SK-N-DZ (cell line): ENCODE measurements at regions not wholly inside any gene's neighbourhood (a gene's known extent, or its start where the extent isn't known, plus 50 kb on each side); places are given as distances from the start of the nearest gene placed in this dataset.

Experiments used
- DNase-seq: peaks from one replicate; pipeline ENCODE4 v3.0.0-alpha.2; 2015; ENCODE audit warnings: low spot score

DNA sequence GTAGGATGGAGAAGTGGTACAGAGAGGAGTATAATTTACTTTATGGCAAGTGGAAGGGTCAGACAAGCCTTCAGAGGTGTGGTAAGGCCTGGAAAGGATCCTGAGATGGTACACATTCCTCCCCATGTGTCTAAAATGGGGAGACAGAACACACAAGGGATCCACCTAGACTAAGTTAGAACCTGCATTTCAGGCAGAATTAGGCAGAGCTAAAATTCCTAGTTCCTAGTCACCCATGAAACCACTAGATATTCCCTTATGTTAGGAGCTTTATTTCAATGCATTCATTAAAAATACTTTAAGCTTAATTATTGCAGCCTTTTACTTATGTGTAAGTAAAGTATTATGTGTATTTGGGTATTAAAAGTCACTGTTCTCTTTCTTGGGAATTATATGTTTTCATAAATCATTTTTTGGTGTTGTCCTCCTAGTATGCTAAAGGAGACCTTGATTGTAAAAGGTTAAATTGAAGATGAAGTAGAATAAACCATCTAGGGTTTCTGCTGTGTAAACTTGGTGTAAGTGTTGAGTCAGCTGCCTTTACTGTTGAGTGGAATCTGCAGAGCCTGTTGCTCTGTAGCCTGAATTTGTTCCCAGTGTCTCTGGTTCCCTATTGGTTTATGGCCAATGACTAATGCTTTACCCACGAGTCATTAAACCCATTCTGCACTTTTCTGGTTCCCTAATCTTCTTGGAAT is 423.2 kb downstream of the ATP23 start:
- no peak for DNase-seq

DNA sequence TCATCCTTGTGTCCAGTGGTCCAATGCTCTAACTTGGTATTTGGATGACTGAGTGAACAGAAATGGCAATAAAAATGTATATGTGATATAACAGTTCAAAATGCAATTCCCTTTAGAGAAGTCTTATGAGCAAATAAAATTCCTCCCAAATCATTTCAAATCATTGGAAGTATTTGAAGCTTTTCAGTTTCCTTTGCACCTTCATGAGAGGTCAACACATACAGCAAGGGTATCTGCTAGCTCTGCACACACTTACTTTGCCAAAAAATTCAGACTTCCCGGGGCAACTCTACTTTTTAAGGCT is 423.7 kb downstream of the ATP23 start:
- no peak for DNase-seq

DNA sequence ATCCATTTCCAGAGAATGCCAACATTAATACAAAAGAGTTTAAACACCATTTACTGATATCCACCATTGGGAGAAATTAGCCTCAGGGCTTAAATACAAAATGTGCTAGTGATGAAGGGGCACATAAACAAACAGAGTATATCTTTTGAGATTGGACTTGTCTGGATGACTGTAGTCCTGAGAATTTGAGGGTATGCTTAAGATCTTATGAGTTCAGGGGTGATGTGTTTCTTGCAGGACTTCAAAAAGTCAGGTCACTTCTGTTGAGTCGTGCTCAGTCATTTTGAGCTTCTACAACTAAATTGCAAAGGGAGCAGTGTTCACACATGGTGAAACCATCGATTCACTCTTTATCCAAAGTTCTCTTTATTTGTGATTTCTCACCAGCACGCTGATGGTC is 425.7 kb downstream of the ATP23 start:
- no peak for DNase-seq

DNA sequence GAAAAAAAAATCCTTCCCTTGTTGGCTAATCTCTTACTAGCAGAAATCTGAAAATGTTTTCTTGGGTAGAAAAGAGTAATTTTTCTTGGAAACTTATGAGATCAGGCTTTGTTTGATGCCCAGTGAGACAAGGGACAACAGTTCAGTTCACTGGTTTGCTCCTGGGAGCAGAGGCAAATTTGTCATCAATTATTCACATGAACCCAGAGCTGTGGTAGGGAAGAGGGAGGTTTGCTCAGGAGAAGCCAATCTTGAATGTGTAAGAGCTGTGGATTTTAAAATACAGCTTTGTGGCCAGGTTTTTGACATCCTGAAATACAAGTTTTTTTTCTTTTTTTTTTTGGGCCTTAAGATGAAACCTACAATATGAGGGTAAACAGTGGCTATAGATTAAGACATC is 426.6 kb downstream of the ATP23 start:
- no peak for DNase-seq

DNA sequence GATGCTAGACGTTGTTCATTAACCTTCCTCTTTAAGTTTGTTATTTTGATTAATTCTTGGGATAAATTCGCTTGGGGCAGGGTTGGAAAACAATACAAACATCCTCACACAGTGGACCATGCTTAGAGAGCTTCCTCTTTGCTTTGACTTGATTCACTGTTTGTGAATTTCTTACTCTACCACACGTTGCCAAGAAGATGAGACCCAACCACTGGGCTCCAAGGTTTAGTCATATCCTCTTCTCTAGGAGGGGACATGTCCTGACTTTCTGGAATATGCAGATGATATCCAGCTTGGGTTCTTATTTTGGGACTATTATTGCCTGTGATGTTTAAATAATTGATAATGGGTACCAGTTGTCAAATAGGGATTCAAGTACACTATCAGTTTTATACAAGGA is 428.2 kb downstream of the ATP23 start:
- no peak for DNase-seq

DNA sequence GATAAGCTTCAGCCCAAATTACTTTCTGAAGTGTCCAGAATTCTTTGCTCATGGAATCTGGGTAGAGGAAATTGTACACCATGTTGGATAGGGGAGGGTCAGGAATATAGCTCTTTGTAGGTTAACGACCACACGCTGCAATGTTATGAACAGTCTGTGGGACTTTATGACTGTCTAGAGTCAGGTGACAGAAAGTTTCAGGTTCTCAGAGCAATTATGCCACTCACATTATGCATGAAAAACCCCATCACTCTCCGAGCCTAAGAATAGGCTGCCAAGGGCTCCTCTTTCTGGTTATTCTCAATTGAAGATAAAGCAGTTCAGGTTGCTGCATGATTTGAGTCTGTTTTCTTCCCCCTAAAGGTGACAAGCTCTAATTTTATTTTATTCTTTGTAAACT is 430.9 kb downstream of the ATP23 start:
- no peak for DNase-seq

DNA sequence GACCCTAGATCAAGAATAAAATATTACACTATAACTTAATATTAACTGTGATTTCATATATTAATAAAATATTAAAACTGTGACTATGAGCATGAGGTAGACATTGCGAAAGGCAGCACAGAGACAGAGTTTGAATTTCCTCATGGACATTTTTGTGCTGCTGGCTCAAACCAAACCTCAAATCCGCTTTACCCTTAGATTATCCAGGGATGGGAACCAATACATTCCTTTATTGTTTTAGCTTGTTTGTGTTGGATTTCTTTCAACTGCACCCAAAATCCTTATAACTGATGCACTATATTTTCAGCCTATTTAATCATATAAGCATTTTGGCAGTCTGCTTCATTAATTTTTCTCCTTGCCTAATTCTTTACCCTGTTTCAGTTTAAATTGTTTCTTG is 436.7 kb downstream of the ATP23 start:
- DNase-seq, result no peak

DNA sequence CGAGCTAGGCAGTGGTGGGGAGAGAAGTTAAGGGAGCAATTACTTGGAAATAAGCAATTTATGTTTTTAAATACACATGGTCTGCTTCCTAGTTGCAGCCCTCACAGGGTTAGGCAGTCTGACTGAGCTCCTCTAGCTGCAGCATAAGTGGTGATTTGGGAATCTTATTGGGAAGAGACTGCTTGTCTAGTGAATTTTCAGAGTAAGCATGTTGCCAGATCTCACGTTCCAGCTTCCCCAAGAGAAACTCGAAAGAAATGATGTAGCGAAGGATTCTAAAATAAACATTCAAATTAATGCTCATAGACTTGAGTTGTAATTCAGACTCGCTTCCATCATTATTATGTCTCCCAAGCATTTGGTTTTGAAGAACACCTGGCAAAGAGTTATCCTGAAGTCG is 440.2 kb downstream of the ATP23 start:
- DNase-seq, result no peak

DNA sequence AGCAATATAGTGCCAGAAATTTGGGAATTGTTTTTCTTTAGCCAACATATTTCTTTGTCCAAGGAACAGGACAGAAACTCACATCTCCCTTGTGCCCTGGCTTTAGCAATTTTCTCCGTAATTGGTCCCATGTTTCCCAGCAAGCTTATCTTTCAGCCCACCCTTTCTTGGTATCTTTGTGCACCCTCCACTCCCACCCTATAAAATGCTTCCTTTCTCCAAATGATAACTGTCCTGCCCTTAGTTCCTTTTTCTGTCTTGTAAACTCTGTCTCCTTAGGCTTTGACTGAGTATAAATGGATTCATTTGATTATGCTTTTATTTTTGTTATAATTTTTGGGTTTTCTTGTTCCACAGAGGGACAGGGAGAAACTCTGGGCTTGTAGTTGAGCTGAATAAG is 442.8 kb downstream of the ATP23 start:
- no peak for DNase-seq

DNA sequence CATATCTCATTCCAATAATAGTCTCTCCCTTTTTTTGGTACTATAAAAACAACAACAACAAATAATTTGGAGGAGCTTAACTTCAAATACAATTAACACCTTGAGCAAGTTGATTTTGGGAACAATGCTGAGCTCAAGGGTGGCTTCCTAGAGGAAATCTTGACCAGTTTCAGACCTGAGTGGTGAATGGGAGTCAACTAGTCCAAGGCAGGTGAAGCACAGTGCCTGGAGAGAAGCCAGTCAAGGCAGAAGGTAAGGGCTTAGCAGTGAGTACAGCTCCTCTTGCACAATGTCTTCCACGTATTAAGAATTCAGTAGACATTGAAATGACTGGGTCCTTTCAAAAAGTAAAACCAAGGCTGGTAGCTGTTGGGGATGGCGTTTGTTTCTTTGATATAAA is 444.8 kb downstream of the ATP23 start:
- no peak for DNase-seq

DNA sequence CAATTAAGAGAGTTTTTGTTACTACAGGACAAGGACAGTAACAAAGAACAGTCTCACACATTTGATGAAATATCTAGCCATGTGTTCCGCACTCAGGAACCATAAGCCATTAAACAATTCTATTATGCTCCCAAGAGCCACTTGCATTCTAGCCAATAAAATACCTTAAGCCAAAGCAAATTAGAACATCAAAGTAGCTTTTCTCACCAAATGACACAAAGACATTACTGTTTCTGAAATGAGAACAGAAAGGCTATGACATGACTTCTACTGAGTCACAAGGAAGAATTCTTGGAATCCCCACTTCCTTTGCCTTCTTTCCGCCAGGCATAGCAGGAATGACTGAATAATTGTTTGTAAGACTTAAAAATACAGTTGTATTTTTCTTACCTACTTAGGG is 445.8 kb downstream of the ATP23 start:
- no peak for DNase-seq

DNA sequence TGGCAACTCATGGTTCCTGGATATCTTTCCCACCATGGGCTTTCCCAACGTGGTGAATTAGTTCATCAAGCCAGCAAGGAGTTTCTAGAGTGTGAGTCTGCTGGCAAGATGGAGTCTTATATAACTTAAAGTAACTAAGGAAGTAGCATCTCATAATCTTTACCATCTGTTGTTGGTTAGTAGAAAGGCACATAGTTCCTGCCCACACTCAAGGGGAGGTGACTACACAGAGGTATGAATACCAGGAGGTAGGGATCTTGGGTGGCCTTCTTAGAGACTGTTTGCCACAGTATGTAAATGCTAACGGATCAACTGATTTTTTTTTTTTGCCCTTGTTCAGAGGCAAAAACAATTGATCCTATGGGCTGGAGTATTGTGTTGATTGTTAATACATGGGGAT is 446.9 kb downstream of the ATP23 start:
- DNase-seq, result no peak

DNA sequence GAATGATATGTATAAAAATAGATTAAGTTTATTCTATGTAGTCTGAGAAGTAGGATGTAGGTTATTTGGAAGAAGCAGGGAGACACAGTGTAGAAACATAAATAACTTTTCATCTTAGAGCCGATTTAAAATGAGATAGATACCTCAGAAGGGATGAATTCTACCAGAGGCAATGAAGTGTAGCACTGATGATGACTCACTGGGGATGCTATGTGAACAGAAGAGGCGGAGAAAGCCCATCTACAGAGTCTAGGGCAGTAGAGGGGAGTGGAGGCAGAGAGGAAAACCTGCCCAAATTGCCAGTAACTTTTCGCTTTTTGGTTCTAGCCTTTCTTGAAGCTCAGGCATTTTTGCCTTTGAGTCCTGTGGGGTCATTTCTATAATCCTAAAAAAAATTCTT is 451.8 kb downstream of the ATP23 start:
- DNase-seq, result no peak

DNA sequence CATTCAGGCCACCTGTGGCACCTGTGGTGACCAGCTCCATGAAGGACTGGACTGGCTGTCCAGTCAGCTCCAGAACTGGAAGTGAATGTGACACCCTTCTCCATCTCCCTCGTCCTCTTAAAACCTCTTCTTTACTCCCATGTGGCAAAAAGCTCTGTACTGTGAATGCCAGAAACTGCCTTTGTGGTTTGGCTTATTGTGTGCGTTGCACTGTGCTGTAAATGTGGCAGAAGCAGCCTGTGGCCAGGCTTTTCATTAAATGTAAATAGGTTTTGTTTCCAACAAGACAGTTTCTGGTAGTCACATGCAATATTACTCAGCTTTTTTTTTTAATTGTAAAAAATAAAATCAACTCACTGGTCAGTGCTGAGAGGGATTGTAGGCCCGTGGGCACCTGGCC is 453.7 kb downstream of the ATP23 start:
- no peak for DNase-seq

DNA sequence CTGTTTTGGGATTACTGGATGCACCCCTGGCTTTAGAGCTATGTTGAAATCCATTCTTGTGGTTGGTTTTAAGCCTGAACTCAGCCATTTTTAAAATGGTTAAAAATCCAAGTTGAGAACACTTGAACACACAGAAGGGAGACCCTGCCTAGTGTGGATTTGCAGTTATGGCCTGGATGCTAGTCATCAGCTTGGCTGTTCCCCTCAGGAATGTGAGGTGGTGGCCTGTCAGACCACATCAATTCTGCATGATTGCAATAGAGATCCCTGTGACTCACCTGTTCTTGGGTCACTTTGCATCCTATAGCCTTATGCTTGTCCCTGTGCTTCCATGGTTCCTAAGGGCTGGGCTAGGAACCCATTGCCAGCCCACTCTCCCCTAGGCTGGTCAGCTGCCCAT is 454.1 kb downstream of the ATP23 start:
- no peak for DNase-seq

DNA sequence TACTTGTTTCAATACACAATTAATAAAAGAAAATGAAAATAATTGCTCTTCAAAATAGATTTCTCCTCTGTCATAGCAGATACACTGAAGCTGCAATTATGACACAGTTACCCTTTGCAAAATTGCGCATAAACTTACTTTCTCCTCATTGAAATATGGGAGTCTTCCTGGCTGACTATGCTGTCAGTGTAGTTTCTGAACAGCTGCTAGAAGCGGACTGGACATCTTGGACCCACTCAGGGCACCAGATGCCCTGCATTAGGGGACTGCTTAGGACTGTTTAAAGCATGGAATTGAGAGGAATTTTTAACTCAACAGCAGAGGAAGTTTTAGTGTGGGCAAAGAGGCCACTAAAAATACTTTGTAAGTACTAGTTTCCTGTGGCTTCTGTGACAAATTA is 454.9 kb downstream of the ATP23 start:
- DNase-seq, result no peak

DNA sequence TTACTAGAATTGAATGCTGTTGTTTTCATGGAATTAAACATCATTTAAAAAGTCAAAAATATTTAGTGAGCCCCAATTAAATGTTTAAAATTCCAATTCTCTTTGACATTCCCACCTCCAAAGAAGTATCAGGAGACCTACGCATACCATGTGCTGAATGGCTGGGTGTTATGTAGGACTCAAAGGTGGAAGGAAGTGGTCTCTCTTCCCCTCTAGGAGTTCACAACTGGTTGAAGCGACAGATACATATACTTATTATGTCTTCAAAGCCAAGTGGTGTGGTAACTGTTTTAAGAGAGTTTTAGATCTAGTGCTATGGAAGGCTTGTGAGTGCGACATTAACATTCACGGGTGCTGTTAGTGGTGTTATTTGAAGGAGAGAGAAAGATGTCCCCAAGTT is 464.0 kb downstream of the ATP23 start:
- DNase-seq, result no peak

DNA sequence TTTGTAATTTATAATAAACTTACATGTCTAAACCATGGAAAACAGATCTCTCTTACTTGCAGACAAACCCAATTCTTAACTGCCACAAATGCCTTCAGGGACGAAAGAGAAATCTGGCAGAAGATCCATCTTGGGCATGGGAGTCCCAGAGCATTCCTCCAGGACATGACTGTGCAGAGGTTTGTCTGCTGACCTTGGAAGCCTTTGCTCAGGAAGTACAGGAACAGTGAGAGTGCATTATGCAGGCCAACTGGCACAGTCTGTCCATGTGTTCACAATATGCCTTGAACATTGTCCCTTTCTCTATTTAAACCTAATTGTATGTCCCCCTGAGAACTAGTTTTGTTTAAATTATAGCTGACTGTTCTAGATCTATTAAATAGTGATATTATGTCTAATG is 467.1 kb downstream of the ATP23 start:
- DNase-seq, result no peak

DNA sequence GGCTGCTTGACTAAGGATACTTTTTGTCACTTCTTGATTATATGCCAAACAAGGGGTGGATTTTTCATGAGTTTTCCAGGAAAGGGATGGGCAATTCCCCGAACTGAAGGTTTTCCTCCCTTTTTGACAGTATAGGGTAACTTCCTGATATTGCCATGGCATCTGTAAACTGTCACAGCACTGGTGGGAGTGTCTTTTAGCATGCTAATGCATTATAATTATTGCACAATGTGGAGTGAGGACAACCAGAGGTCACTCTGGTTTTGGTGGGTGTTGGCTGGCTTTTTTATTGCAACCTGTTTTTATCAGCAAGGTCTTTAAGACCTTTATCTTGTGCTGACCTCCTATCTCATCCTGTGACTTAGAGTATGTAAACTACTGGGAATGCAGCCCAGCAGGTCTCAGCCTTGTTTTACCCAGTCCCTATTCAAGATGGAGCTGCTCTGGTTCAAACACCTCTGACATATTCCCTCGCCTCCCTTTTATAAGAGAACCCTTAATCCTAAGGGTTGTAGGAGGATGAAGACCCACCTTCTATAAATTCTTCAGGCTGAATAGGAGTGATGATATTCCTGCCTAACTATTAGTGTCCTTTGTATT is 471.2 kb downstream of the ATP23 start:
- no peak for DNase-seq

DNA sequence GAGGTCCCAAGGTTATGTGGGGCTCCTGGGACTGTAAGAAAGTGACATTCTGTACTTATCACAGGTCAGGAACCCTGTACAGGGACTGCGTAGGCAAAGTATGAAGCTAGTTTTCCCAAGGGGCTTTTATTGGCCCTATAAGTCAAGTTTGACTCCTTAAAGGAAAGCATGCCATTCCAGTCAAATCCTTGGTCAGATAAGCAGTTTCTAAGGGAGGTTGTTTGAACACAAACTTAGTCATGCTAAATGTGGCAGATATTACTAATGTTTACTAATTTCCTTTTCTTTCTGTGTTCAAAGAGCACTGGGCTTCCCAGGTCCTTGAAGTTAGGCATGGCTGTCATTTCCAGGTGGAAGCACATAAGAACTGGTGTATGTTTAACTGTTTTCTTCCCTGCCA is 472.4 kb downstream of the ATP23 start:
- DNase-seq, result no peak

DNA sequence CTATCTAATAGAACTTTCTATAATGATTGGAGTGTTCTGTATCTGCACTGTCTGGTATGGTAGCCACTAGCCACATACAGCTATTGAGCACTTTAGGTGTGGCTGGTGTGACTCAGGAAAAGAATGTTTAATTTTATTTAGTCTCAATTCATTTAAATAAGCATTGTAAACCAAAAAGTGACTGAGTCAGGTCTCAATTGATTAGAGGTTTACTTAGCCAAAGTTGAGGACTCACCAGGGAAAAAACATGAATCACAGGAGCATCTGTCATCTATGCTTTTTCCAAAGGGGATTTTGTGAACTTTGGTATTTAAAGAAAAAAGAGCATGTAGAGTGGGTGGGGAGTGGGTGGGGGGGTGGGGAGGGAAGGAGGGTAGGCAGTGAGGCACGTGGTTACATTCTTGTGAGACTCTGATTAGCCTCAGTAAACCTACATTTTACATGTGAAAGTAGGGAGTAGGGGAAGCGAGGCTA is 473.1 kb downstream of the ATP23 start:
- no peak for DNase-seq

DNA sequence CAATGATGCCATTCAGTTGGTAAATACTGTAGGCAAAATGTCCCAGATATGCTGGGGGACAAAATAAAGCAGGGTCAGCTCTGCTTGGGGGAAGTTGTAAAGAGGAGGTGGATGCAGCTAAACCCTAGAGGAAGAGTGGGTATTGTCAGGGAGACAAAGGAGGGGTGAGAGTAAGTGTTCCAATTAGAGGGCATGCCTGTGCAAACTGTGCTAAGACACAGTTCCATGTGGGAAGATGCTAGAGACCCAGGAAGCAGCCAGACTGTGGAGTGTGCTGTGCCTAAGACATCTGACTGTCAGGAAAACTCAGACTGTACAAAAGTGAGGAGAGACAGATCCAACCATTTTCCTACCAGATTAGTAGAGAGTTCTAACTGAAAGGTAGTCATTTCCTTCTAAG is 474.3 kb downstream of the ATP23 start:
- no peak for DNase-seq

DNA sequence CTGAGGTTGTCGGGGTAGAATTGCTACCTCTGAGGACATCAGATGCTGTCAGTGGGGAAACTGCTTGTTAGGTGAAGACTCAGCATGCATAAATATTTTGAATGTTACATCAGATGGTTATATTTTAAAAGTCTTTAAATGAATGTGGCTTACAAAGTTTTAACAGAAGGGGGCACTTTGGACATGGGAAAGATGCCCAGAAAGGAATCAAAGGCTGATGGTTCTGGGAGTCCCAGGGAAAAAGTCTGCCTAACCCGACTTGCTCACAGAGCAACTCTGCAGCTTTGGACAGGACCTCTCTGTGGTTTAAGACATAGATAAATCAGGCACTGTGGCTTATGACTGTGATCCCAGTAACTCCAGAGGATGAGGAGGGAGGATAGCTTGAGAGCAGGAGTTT is 474.9 kb downstream of the ATP23 start:
- DNase-seq, result no peak

DNA sequence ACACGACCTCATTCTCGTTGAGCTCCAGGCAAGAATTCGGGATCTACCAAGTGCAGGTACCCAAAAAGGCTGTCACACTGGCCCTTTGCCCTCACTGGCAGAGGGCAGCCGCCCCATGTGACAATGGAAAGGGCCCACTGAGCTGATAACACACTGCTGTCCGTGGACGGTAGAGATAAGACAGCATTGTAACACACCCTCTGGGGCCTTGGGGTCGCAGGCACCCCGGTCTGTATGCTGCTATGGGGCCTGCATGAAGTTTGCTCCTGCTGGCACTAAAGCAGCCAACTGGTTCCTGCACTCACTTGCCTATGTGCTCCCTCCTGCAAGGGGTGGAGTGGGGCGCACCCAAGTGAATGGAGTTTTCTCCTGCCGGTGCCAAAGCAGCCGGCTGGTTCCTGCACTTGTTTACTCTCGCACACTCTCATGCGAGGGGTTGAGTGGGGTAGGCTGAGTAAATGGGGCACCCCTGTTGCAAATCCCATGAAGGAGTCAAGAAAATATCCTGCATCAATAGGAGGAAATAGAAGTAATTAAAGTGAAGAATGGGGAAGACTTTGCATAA is 477.9 kb downstream of the ATP23 start:
- no peak for DNase-seq
